ENCODE measurements at regions not wholly inside any gene's neighbourhood (a gene's known extent, or its start where the extent isn't known, plus 50 kb on each side); places are given as distances from the start of the nearest gene placed in this dataset.

GRCh38 chr9:79780559-79780958 lies 208.8 kb downstream of the TLE4 start:
- H3K27me3 ChIP-seq (ENCODE audit: control insufficient read depth, insufficient read depth, low read length), result no peaks in the 10 kb centered on the region
- CTCF ChIA-PET, result no interaction called here
- intact Hi-C loops (cut with micrococcal nuclease; ENCODE audit: unreplicated experiment) (no loop called here), in situ Hi-C loops (cut with HindIII; ENCODE audit: low pct_unique_long_range_greater_than_20kb, low sequenced_read_pairs) (no loop called here)
- H3K27ac ChIP-seq (ENCODE audit: low read length), result no peak overlapping the region
- H3K36me3 ChIP-seq (ENCODE audit: control insufficient read depth, insufficient read depth, low read length), result no peaks in the 10 kb centered on the region
- no peaks in the 10 kb centered on the region for H3K9me3 ChIP-seq (ENCODE audit: control insufficient read depth, insufficient read depth, low read depth, low read length)
- no TSS peak for BruUV-seq (replicated peaks)
- no peaks in the 10 kb centered on the region for H3K4me1 ChIP-seq (ENCODE audit: control insufficient read depth, insufficient read depth, low read length)
- TF ChIP-seq CTCF (IDR thresholded peaks at IDR 0.05) (no peak), SIN3A (IDR thresholded peaks at IDR 0.05; ENCODE audit: borderline replicate concordance, insufficient read depth, low read depth, low read length) (no peak), REST (IDR thresholded peaks at IDR 0.05; ENCODE audit: insufficient read depth in 1 of 2, low read depth in 2 of 2, low read length in 1 of 2) (no peak), POLR2AphosphoS5 (IDR thresholded peaks at IDR 0.05; ENCODE audit: low read depth, low read length) (no peak), TCF7L2 (IDR thresholded peaks at IDR 0.05; ENCODE audit: low read depth, low read length) (no peak)
- no peak for ATAC-seq
- POLR2A ChIA-PET, result no interaction called here
- no peak overlapping the region for H3K4me3 ChIP-seq (ENCODE audit: low read depth in 2 of 2, low read length in 2 of 2)
- DNase-seq (ENCODE audit: low read depth, low spot score), result no peak

- no peak for TF ChIP-seq TCF7L2 (IDR thresholded peaks at IDR 0.05; ENCODE audit: low read depth, low read length)
- no peak for TF ChIP-seq SIN3A (IDR thresholded peaks at IDR 0.05; ENCODE audit: borderline replicate concordance, insufficient read depth, low read depth, low read length)
- TF ChIP-seq POLR2AphosphoS5 (IDR thresholded peaks at IDR 0.05; ENCODE audit: low read depth, low read length), result no peak
- no peak for TF ChIP-seq REST (IDR thresholded peaks at IDR 0.05; ENCODE audit: insufficient read depth in 1 of 2, low read depth in 2 of 2, low read length in 1 of 2)
- no peak for TF ChIP-seq CTCF (IDR thresholded peaks at IDR 0.05)
- in situ Hi-C loops (cut with HindIII; ENCODE audit: low pct_unique_long_range_greater_than_20kb, low sequenced_read_pairs) (no loop called here), intact Hi-C loops (cut with micrococcal nuclease; ENCODE audit: unreplicated experiment) (no loop called here)
- DNase-seq (ENCODE audit: low read depth, low spot score) (no peak), ATAC-seq (no peak)
- ChIA-PET CTCF (no interaction called here), POLR2A (no interaction called here)
- Histone ChIP-seq H3K9me3 (ENCODE audit: control insufficient read depth, insufficient read depth, low read depth, low read length) (no peaks in the 10 kb centered on the region), H3K36me3 (ENCODE audit: control insufficient read depth, insufficient read depth, low read length) (no peaks in the 10 kb centered on the region), H3K27ac (ENCODE audit: low read length) (no peak overlapping the region), H3K4me3 (ENCODE audit: low read depth in 2 of 2, low read length in 2 of 2) (no peak overlapping the region), H3K4me1 (ENCODE audit: control insufficient read depth, insufficient read depth, low read length) (no peaks in the 10 kb centered on the region), H3K27me3 (ENCODE audit: control insufficient read depth, insufficient read depth, low read length) (no peaks in the 10 kb centered on the region)
- no TSS peak for BruUV-seq (replicated peaks)
These were observed 208.1 kb downstream of the TLE4 start for GRCh38 chr9:79779901-79780300.

Data from Panc1 (cell line).